Activated T-helper 1 cell treated with Interleukin-2 at 50 U/mL for 16 hours (primary cell): ENCODE measurements at regions not wholly inside any gene's neighbourhood (a gene's known extent, or its start where the extent isn't known, plus 50 kb on each side); places are given as distances from the start of the nearest gene placed in this dataset.

Source experiments
- DNase-seq: peaks from one replicate; pipeline ENCODE4 v3.0.0-alpha.2; 2020; ENCODE audit warnings: low read depth

- DNase-seq = no peak
Observed at GRCh38 chr2:133812826-133813617, 244.8 kb upstream of the NCKAP5 start.

DNA sequence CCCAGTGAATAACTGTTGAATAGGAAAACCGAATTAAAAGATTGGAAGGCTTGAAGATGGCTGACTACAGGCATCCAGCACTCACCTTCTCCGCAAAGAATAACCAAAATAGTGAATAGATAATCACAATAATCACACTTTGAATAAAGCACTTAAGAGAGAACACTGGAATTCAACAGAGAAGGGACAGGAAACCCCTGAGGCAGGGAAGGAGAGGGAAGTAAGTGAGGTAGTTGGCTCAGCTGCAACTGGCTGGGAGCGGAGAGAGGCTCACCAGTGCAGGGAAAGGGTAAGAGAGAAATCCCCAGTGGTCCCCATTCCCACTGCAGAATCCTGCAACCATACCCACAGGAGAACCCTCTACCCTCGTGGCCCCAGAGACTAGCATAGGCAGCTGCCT, 246.6 kb upstream of the NCKAP5 start:
- DNase-seq = no peak

DNA sequence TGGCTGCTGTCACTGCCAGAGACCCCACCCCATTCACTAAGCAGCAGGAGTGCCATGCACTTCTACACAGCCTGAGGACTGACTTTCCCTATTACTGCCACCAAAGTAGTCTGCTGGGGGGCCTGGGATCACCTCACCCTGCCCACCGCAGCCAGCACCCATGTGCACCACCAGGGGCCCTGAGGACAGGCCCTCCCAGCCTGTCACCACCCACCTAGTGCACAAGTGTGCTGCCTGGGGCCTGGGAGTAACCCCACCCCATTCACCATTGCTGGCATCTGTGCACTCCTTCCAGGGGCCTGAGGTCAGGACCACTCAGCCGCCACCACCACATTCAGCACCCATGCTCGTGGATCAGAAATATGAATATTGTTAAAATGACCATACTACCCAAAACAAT, 247.8 kb upstream of the NCKAP5 start:
- DNase-seq = no peak

DNA sequence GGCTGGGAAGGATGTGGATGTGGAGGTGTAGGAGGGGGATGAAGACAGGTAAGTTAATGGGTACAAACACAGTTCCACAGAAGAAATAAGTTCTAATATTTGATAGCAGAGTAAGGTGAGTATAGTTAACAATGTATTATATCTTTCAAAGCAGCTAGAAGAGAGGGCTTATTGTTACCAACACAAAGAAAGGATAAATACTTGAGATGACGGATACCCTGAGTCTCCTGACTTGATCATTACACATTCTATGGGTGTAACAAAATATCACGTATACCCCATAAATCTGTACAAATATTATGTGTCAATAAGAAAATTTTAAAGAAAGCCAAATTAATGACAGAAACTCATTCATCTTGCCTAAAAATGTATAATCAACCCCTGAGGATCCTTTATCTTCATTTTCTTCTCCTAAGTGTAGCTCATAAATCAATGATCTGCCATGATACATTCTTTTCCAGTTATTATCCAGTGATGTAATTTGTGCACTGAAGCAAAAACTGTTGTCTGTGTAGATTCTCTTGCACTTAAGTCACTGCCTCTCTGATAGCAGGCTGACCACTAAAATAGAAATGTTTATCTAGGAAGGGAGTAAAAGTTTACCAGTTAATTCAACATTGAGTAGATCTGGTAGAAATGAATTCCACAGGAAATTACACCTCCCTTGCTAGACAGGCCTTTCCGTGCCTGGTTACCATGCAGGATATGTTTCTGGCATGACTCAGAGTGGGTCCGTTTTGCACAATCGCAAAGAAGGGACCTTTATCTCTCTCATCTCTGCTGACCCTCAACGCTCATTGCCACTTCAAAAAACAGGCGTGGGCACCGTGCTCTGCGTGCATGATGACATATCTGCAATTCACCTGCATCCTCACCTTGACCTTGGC, 249.7 kb upstream of the NCKAP5 start:
- no peak for DNase-seq

DNA sequence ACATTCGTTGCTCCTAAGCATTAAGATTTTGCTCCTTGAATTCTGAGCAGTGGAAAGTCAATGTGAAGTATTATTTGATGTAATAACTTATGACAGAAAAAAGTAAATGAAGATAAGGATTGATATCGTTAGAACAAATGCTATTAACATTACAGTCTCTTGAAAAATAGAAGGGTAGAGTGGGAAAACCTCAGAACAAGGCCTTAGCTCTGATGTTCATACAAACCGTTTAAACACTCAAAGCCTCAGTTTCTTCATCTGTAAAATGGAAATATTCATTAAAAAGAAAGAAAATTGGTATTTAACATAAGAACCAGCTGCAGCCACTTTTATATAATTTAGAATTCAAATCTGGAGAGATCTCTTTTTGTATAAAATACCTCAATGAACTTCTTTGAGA, 250.4 kb upstream of the NCKAP5 start:
- no peak for DNase-seq

DNA sequence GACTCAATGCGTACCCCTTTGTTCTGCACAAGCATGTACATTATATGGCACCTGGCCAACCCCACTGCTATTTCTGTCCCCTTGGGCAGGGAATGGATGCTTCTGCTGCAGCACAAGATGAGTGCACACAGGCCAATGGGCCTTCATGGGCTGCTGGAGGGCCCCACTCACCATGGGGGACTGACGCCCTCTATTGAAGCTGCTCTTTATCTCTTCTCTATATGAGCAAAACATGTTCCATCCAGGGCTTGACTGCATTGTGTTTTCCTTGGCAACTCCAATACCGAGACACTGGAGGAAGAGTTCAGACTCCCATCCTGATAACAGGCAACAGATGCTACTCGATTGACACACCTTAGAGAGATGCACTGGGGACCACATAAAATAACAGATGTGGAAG, 251.6 kb upstream of the NCKAP5 start:
- DNase-seq = no peak

- no peak for DNase-seq
Observed at GRCh38 chr2:133821107-133821760, 253.0 kb upstream of the NCKAP5 start.

GRCh38 chr2:133822517-133823225, 254.4 kb upstream of the NCKAP5 start:
- DNase-seq = no peak

- DNase-seq = no peak
Observed at GRCh38 chr2:133823226-133823550, 254.9 kb upstream of the NCKAP5 start.

- no peak for DNase-seq
Observed at GRCh38 chr2:133824869-133825268, 256.6 kb upstream of the NCKAP5 start.

DNA sequence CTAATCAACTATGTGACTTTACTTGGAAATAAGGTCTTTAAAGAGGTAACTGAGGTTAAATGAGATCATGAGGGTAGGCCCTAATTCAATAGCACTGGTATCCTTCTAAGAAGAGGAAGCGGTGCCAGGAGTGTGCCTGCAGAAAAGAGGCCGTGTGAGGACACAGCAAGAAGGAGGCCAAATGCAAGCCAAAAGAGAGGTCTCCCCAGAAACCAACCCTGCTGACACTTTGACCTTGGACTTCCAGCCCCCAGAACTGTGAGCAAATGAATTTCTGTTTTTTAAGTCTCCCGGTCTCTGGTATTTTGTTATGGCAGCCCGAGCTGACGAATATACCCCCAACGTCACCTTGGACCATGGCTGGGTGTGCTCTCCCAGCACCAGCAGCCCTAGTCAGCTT, 257.5 kb upstream of the NCKAP5 start:
- no peak for DNase-seq

- DNase-seq = no peak
Observed at GRCh38 chr2:133828913-133829312, 260.6 kb upstream of the NCKAP5 start.

DNA sequence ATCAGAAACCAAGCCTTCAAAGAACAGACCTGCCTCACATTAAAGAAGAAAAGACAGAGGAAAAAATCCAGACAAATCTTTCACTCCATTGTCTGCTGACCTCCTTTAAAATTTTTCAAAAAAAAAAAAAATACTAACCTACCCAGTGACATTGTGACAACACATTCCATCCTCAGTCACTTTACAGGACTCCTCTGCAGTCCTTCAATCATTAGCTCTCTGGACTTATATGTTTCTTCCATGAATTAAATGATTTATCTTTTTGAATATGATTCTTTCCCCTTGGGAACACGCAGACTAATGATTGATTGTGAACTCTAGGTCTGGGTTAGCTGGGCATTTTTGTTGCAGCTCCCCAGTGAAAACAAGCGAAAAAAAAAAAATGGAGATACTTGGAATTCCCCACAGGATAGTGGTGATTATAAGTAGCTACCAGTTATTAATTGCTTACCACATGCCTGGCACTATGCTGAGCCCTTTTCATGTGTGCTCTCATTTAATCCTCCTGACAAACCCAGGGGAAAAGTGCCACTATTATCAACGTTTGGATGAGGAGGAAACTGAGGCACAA, 261.3 kb upstream of the NCKAP5 start:
- no peak for DNase-seq

- DNase-seq = no peak
Observed at GRCh38 chr2:133833746-133834145, 265.5 kb upstream of the NCKAP5 start.

DNA sequence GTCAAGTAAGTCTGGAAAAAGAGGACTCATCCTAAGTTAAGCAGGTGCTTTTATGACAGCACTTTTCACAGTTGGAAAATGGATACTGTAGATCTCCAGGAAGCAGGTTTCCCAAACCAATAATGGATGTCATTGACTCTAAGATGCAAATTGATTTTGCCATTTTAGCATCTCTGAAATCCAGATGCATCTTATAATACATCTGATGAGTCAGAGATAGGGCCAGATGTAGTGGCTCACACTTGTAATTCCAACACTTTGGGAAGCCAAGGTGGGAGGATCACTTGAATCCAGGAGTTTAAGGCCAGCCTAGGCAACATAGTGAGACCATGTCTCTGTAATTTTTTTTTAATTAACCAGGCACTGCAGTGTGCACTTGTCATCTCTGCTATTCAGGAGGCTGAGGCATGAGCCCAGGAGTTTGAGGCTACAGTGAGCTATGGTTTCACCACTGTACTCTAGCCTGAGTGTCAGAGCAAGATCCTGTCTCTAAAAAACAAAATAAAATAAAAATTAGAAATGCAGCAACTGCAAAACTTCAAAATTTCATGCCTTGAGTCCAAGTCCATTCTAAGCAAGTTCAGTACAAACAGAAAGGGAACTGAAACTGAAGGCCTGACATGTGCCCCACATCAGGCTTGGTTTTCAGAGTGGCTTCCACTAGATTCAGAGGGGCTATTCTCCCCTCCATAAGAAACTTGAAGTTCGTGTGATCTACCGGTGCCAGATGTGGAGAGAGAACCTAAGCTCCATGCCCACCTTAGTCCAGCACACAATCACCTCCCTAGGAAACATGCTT, 267.8 kb upstream of the NCKAP5 start:
- no peak for DNase-seq

- DNase-seq = no peak
Observed at GRCh38 chr2:133836691-133837345, 268.6 kb upstream of the NCKAP5 start.

DNA sequence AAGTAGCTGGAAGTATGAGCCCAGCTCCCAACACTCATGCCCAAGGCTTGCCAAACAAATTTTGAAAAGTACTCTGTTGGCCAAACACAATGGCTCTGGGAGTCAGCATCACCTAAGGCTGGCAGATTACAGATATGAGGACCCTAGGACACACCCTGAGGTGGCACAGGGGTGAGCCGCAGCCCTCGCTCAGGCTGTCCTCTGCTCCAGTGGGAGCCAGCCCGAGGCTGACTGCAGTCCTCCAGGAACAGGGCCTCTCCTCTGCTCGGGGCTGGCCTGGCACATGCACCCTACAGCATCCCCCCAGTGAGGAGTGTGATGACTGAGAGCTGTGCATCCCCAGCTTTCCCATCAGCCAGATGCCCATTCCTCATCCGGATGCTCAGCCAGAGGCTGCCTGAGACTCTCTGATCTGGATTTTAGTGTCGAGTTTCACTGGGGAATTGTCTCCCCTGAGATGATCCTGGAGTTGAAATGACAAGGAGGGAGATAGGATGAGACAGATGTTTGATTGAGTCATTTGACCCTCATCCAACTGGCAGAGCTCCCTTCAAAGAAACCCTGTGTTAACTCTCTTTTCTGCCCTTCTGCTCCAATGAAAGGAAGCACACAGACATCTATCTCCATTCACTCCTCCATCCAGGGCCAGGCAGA, 269.3 kb upstream of the NCKAP5 start:
- DNase-seq = no peak

DNA sequence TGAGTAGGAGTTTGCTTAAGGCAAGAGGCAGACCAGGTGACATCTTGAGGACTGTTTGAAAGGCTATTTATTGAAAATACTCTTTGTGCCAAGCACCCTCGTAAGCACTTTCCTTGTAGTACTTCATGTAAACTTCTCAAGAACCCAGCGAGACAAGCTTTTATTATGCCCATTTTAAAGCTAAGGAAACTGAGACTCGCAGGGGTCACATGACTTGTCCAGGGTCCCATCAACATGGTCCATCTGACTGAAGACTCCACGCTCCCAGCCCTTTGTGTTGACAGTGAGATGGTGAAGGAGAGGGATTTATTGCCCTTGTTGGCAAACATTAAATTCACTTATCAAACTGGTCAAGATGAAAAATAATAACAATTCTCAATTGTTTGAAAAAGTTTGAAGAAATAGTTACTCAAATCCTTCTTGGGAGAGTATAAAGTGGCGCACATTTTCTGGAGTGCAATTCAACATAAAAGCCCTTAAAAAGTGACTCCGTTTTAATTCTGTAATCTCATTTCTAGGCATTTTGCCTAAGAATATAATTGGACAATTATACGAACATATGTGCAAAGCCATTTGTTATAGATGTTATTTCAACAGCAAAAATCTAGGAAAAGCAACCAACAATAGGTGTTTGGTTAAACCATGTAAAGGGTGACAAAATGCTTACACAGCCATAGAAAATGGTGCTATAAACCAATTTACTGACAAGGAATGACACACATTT, 270.5 kb upstream of the NCKAP5 start:
- no peak for DNase-seq

DNA sequence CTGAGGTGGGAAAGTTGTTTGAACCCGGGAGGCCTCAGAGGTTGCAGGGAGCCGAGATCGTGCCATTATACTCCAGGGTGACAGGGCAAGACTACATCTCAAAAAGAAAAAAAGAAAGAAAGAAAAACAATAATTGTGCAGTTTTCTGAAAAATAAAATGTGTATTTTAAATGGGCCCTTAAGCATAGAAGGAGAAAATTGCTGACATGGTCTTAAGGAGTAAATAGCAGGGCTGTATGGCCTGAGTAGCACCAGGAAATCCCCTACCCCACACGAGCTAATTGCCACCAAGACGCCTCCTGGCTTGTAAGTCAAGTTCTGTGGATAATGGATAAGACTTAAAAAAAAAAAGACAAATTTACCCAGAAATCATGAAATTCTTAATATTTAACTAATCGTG, 271.4 kb upstream of the NCKAP5 start:
- no peak for DNase-seq
